Fibroblast of lung (primary cell): ENCODE measurements at regions not wholly inside any gene's neighbourhood (a gene's known extent, or its start where the extent isn't known, plus 50 kb on each side); places are given as distances from the start of the nearest gene placed in this dataset.

Experiments
- CTCF ChIP-seq, 2 donors: IDR thresholded peaks in 1 of 2; conservative IDR thresholded peaks in 1 of 2; 1 replicate in 1 of 2; 2 replicates in 1 of 2; pipeline ENCODE4 v1.5.1; 2011 to 2012; ENCODE audit warnings: low read length in 2 of 2, control low read depth in 1 of 2, inconsistent platforms in 1 of 2, low read depth in 1 of 2, mild to moderate bottlenecking in 1 of 2
- EZH2 ChIP-seq: IDR thresholded peaks from 2 replicates; pipeline ENCODE4 v1.5.1; 2012; ENCODE audit warnings: low read length, control low read depth, mild to moderate bottlenecking; ENCODE audit errors: missing control alignments

GRCh38 chr13:33537026-33537425, 251.5 kb upstream of the STARD13 start:
- TF ChIP-seq CTCF (conservative IDR thresholded peaks at IDR 0.05 in 1 of 2, IDR thresholded peaks at IDR 0.05 in 1 of 2; ENCODE audit: low read depth in 1 of 2, low read length in 2 of 2) = no peak
- no peak for TF ChIP-seq EZH2
